ENCODE measurements at regions not wholly inside any gene's neighbourhood (a gene's known extent, or its start where the extent isn't known, plus 50 kb on each side); places are given as distances from the start of the nearest gene placed in this dataset.

GRCh38 chr2:217691920-217692666 is 310.7 kb downstream of the TNS1 start:
- Histone ChIP-seq H3K4me2 (ENCODE audit: low read length) (peak overlapping the region; percentile 30), H3K36me3 (ENCODE audit: insufficient read depth, low read length) (no peaks in the 10 kb centered on the region), H3K27ac (ENCODE audit: low read depth, low read length) (no peak overlapping the region), H3K4me3 (ENCODE audit: insufficient read depth, low read depth, low read length) (no peak overlapping the region), H2AFZ (ENCODE audit: low read depth, low read length) (no peak overlapping the region), H3K27me3 (ENCODE audit: insufficient read depth, low read length) (peaks cover 3% of the 10 kb centered on the region), H3K79me2 (ENCODE audit: insufficient read depth, low read length) (no peaks in the 10 kb centered on the region), H3K9ac (ENCODE audit: low read length) (no peak overlapping the region), H3K9me3 (ENCODE audit: insufficient read depth, low read depth, low read length) (no peaks in the 10 kb centered on the region), H4K20me1 (ENCODE audit: insufficient read depth, low read length) (no peaks in the 10 kb centered on the region), H3K4me1 (ENCODE audit: insufficient read depth, low read length) (peaks cover 26% of the 10 kb centered on the region)
- Mint-ChIP-seq H3K27me3 (ENCODE audit: low read depth, unreplicated experiment) (peaks cover 3% of the 10 kb centered on the region), H3K4me1 (ENCODE audit: low read depth, unreplicated experiment) (peaks cover 31% of the 10 kb centered on the region), H3K27ac (ENCODE audit: unreplicated experiment) (peak overlapping the region; percentile 2), H3K36me3 (ENCODE audit: low read depth, unreplicated experiment) (peaks cover 26% of the 10 kb centered on the region), H3K4me3 (ENCODE audit: unreplicated experiment) (no peak overlapping the region), H3K9me3 (ENCODE audit: unreplicated experiment) (peaks cover 9% of the 10 kb centered on the region)
- FAIRE-seq, result peak; percentile 52
- no peak for TF ChIP-seq CTCF (IDR thresholded peaks at IDR 0.05; ENCODE audit: insufficient read depth, low read depth, low read length)
- TF ChIP-seq EZH2 (IDR thresholded peaks at IDR 0.05; ENCODE audit: insufficient read depth, low read length), result no peak
- DNase-seq (ENCODE audit: low read depth), result peak; percentile 75

- peaks cover 4% of the 10 kb centered on the region for H3K27me3 Mint-ChIP-seq (ENCODE audit: low read depth, unreplicated experiment)
- DNase-seq (ENCODE audit: low read depth) (peak; percentile 55), FAIRE-seq (no peak)
- Histone ChIP-seq H3K79me2 (ENCODE audit: insufficient read depth, low read length) (no peaks in the 10 kb centered on the region), H3K27ac (ENCODE audit: low read depth, low read length) (no peak overlapping the region), H3K4me3 (ENCODE audit: insufficient read depth, low read depth, low read length) (no peak overlapping the region), H3K36me3 (ENCODE audit: insufficient read depth, low read length) (no peaks in the 10 kb centered on the region), H3K9me3 (ENCODE audit: insufficient read depth, low read depth, low read length) (no peaks in the 10 kb centered on the region), H3K4me1 (ENCODE audit: insufficient read depth, low read length) (peaks cover 26% of the 10 kb centered on the region), H3K27me3 (ENCODE audit: insufficient read depth, low read length) (peaks cover 4% of the 10 kb centered on the region), H3K9ac (ENCODE audit: low read length) (no peak overlapping the region), H3K4me2 (ENCODE audit: low read length) (no peak overlapping the region), H2AFZ (ENCODE audit: low read depth, low read length) (no peak overlapping the region), H4K20me1 (ENCODE audit: insufficient read depth, low read length) (no peaks in the 10 kb centered on the region)
- TF ChIP-seq CTCF (IDR thresholded peaks at IDR 0.05; ENCODE audit: insufficient read depth, low read depth, low read length) (no peak), EZH2 (IDR thresholded peaks at IDR 0.05; ENCODE audit: insufficient read depth, low read length) (no peak)
- H3K36me3 Mint-ChIP-seq (ENCODE audit: low read depth, unreplicated experiment), result peaks cover 25% of the 10 kb centered on the region
- peak overlapping the region; percentile 2 for H3K27ac Mint-ChIP-seq (ENCODE audit: unreplicated experiment)
- peaks cover 32% of the 10 kb centered on the region for H3K4me1 Mint-ChIP-seq (ENCODE audit: low read depth, unreplicated experiment)
- no peak overlapping the region for H3K4me3 Mint-ChIP-seq (ENCODE audit: unreplicated experiment)
- peaks cover 9% of the 10 kb centered on the region for H3K9me3 Mint-ChIP-seq (ENCODE audit: unreplicated experiment)
These were observed 311.3 kb downstream of the TNS1 start for GRCh38 chr2:217691516-217691915.

- TF ChIP-seq EZH2 (IDR thresholded peaks at IDR 0.05; ENCODE audit: insufficient read depth, low read length) (no peak), CTCF (IDR thresholded peaks at IDR 0.05; ENCODE audit: insufficient read depth, low read depth, low read length) (no peak)
- peaks cover 8% of the 10 kb centered on the region for H3K9me3 Mint-ChIP-seq (ENCODE audit: unreplicated experiment)
- Histone ChIP-seq H3K9ac (ENCODE audit: low read length) (no peak overlapping the region), H3K9me3 (ENCODE audit: insufficient read depth, low read depth, low read length) (no peaks in the 10 kb centered on the region), H3K27ac (ENCODE audit: low read depth, low read length) (no peak overlapping the region), H2AFZ (ENCODE audit: low read depth, low read length) (no peak overlapping the region), H3K79me2 (ENCODE audit: insufficient read depth, low read length) (no peaks in the 10 kb centered on the region), H4K20me1 (ENCODE audit: insufficient read depth, low read length) (no peaks in the 10 kb centered on the region), H3K4me3 (ENCODE audit: insufficient read depth, low read depth, low read length) (no peak overlapping the region), H3K4me2 (ENCODE audit: low read length) (no peak overlapping the region), H3K27me3 (ENCODE audit: insufficient read depth, low read length) (peaks cover 4% of the 10 kb centered on the region), H3K4me1 (ENCODE audit: insufficient read depth, low read length) (peaks cover 13% of the 10 kb centered on the region), H3K36me3 (ENCODE audit: insufficient read depth, low read length) (no peaks in the 10 kb centered on the region)
- peaks cover 7% of the 10 kb centered on the region for H3K27me3 Mint-ChIP-seq (ENCODE audit: low read depth, unreplicated experiment)
- H3K36me3 Mint-ChIP-seq (ENCODE audit: low read depth, unreplicated experiment), result peaks cover 21% of the 10 kb centered on the region
- H3K27ac Mint-ChIP-seq (ENCODE audit: unreplicated experiment), result no peak overlapping the region
- FAIRE-seq (no peak), DNase-seq (ENCODE audit: low read depth) (no peak)
- H3K4me3 Mint-ChIP-seq (ENCODE audit: unreplicated experiment), result no peak overlapping the region
- H3K4me1 Mint-ChIP-seq (ENCODE audit: low read depth, unreplicated experiment), result peaks cover 29% of the 10 kb centered on the region
These were observed 313.7 kb downstream of the TNS1 start for GRCh38 chr2:217689053-217689452.
